ACC112 (cell line): ENCODE measurements at regions not wholly inside any gene's neighbourhood (a gene's known extent, or its start where the extent isn't known, plus 50 kb on each side); places are given as distances from the start of the nearest gene placed in this dataset.
"Not testable (repeated sequence)": the region's sequence is repeated elsewhere in the genome, so short reads cannot be mapped to it uniquely, and the experiment has no call there.

Source experiments
- H2AFZ ChIP-seq: fragments of 200-600 bp; sonication (generic); one replicate; pipeline ENCODE4 v1.6.0; 2017; ENCODE audit warnings: antibody characterized with exemption, low read length; ENCODE audit not compliant: unreplicated experiment
- H3K27ac ChIP-seq: fragments of 200-600 bp; sonication (generic); 2 replicates; pipeline ENCODE4 v1.5.1; 2014; ENCODE audit warnings: low read depth, mild to moderate bottlenecking, antibody characterized with exemption, low read length, moderate library complexity
- H3K27me3 ChIP-seq: fragments of 200-600 bp; sonication (generic); 2 replicates; pipeline ENCODE4 v1.6.1; 2014; ENCODE audit warnings: mild to moderate bottlenecking, antibody characterized with exemption, low read length, moderate library complexity, mixed read lengths; ENCODE audit not compliant: insufficient read depth
- H3K36me3 ChIP-seq: fragments of 200-600 bp; sonication (generic); 2 replicates; pipeline ENCODE4 v1.6.1; 2016; ENCODE audit warnings: mild to moderate bottlenecking, antibody characterized with exemption, low read length, moderate library complexity, mixed read lengths; ENCODE audit not compliant: insufficient read depth
- H3K4me1 ChIP-seq: fragments of 200-600 bp; sonication (generic); one replicate; pipeline ENCODE4 v1.6.1; 2016; ENCODE audit warnings: low read length, mixed read lengths; ENCODE audit not compliant: insufficient read depth, unreplicated experiment, control insufficient read depth
- H3K4me3 ChIP-seq: fragments of 200-600 bp; sonication (generic); 2 replicates; pipeline ENCODE4 v1.5.1; 2014; ENCODE audit warnings: mild to moderate bottlenecking, low read depth, low read length
- H3K79me2 ChIP-seq: fragments of 200-600 bp; sonication (generic); one replicate; pipeline ENCODE4 v1.6.0; 2016; ENCODE audit warnings: low read length; ENCODE audit not compliant: control insufficient read depth, unreplicated experiment, insufficient read depth

- no peaks in the 10 kb centered on the region for H3K79me2 ChIP-seq
- no peak overlapping the region for H3K4me3 ChIP-seq
- H2AFZ ChIP-seq: no peak overlapping the region
- H3K36me3 ChIP-seq: no peaks in the 10 kb centered on the region
- H3K27me3 ChIP-seq: no peaks in the 10 kb centered on the region
- no peak overlapping the region for H3K27ac ChIP-seq
- H3K4me1 ChIP-seq: peaks cover 4% of the 10 kb centered on the region
Measured at GRCh38 chr20:33919653-33920052, 74.1 kb upstream of the RALY start.

GRCh38 chr20:33922224-33922623 is 71.5 kb upstream of the RALY start:
- no peaks in the 10 kb centered on the region for H3K79me2 ChIP-seq
- H3K4me1 ChIP-seq: peaks cover 11% of the 10 kb centered on the region
- H3K4me3 ChIP-seq: no peak overlapping the region
- no peak overlapping the region for H2AFZ ChIP-seq
- no peaks in the 10 kb centered on the region for H3K27me3 ChIP-seq
- no peaks in the 10 kb centered on the region for H3K36me3 ChIP-seq
- no peak overlapping the region for H3K27ac ChIP-seq

- H2AFZ ChIP-seq: no peak overlapping the region
- no peaks in the 10 kb centered on the region for H3K36me3 ChIP-seq
- H3K27ac ChIP-seq: no peak overlapping the region
- no peak overlapping the region for H3K4me3 ChIP-seq
- H3K4me1 ChIP-seq: peaks cover 11% of the 10 kb centered on the region
- no peaks in the 10 kb centered on the region for H3K27me3 ChIP-seq
- no peaks in the 10 kb centered on the region for H3K79me2 ChIP-seq
Measured at GRCh38 chr20:33923740-33924139, 70.0 kb upstream of the RALY start.

- no peaks in the 10 kb centered on the region for H3K79me2 ChIP-seq
- no peak overlapping the region for H2AFZ ChIP-seq
- H3K4me1 ChIP-seq: peaks cover 11% of the 10 kb centered on the region
- H3K36me3 ChIP-seq: no peaks in the 10 kb centered on the region
- H3K4me3 ChIP-seq: no peak overlapping the region
- H3K27me3 ChIP-seq: no peaks in the 10 kb centered on the region
- no peak overlapping the region for H3K27ac ChIP-seq
Measured at GRCh38 chr20:33925867-33926266, 67.8 kb upstream of the RALY start.

GRCh38 chr20:33926425-33926824 is 67.3 kb upstream of the RALY start:
- Histone ChIP-seq H3K27ac (no peak overlapping the region), H3K4me1 (peaks cover 11% of the 10 kb centered on the region), H3K79me2 (no peaks in the 10 kb centered on the region), H2AFZ (no peak overlapping the region), H3K36me3 (no peaks in the 10 kb centered on the region), H3K27me3 (no peaks in the 10 kb centered on the region), H3K4me3 (no peak overlapping the region)

- H2AFZ ChIP-seq: no peak overlapping the region
- no peaks in the 10 kb centered on the region for H3K27me3 ChIP-seq
- no peaks in the 10 kb centered on the region for H3K36me3 ChIP-seq
- no peak overlapping the region for H3K4me3 ChIP-seq
- no peaks in the 10 kb centered on the region for H3K79me2 ChIP-seq
- H3K27ac ChIP-seq: no peak overlapping the region
- H3K4me1 ChIP-seq: peaks cover 11% of the 10 kb centered on the region
Measured at GRCh38 chr20:33927724-33928123, 66.0 kb upstream of the RALY start.

- Histone ChIP-seq H3K36me3 (no peaks in the 10 kb centered on the region), H3K27ac (no peak overlapping the region), H2AFZ (no peak overlapping the region), H3K79me2 (no peaks in the 10 kb centered on the region), H3K27me3 (no peaks in the 10 kb centered on the region), H3K4me1 (peaks cover 11% of the 10 kb centered on the region), H3K4me3 (no peak overlapping the region)
Measured at GRCh38 chr20:33929917-33930316, 63.8 kb upstream of the RALY start.

- Histone ChIP-seq H3K4me3 (no peak overlapping the region), H3K27ac (no peak overlapping the region)
Measured at GRCh38 chr20:33933469-33933909, 60.2 kb upstream of the RALY start.

GRCh38 chr20:33936656-33937055 is 57.1 kb upstream of the RALY start:
- no peak overlapping the region for H3K4me3 ChIP-seq
- H3K36me3 ChIP-seq: no peaks in the 10 kb centered on the region
- no peak overlapping the region for H3K27ac ChIP-seq
- no peak overlapping the region for H2AFZ ChIP-seq
- H3K4me1 ChIP-seq: no peaks in the 10 kb centered on the region
- H3K79me2 ChIP-seq: no peaks in the 10 kb centered on the region
- H3K27me3 ChIP-seq: no peaks in the 10 kb centered on the region

More at GRCh38 chr20:33933469-33933909, 60.2 kb upstream of the RALY start:
- Histone ChIP-seq H3K36me3 (no peaks in the 10 kb centered on the region), H3K79me2 (no peaks in the 10 kb centered on the region), H3K4me1 (no peaks in the 10 kb centered on the region), H3K27me3 (no peaks in the 10 kb centered on the region), H2AFZ (peak overlapping the region; percentile 90)

- not testable (repeated sequence) for H3K4me1 ChIP-seq
Measured at GRCh38 chr20:33939031-33939430, 54.7 kb upstream of the RALY start.

GRCh38 chr20:33940666-33941065 is 53.0 kb upstream of the RALY start:
- no peaks in the 10 kb centered on the region for H3K27me3 ChIP-seq
- peaks cover 3% of the 10 kb centered on the region for H3K4me1 ChIP-seq
- H3K36me3 ChIP-seq: no peaks in the 10 kb centered on the region
- H3K27ac ChIP-seq: no peak overlapping the region
- no peak overlapping the region for H3K4me3 ChIP-seq
- H2AFZ ChIP-seq: no peak overlapping the region
- no peaks in the 10 kb centered on the region for H3K79me2 ChIP-seq

More at GRCh38 chr20:33939031-33939430, 54.7 kb upstream of the RALY start:
- not testable (repeated sequence) for H3K27ac ChIP-seq, H2AFZ ChIP-seq, H3K79me2 ChIP-seq, H3K27me3 ChIP-seq, H3K4me3 ChIP-seq, H3K36me3 ChIP-seq
